Suprapubic skin (tissue), 4 donors: ENCODE measurements at regions not wholly inside any gene's neighbourhood (a gene's known extent, or its start where the extent isn't known, plus 50 kb on each side); places are given as distances from the start of the nearest gene placed in this dataset.

ENCODE experiments used
- DNase-seq, 2 donors: peaks; one replicate each; pipeline ENCODE4 v3.0.0-alpha.2; 2019; ENCODE audit warnings: low spot score in 2 of 2
- H3K27ac ChIP-seq: fragments of 200-600 bp; sonication (generic); one replicate; pipeline ENCODE4 v1.5.1; 2019
- H3K27me3 ChIP-seq: fragments of 200-600 bp; sonication (generic); one replicate; pipeline ENCODE4 v1.5.1; 2019
- H3K36me3 ChIP-seq: fragments of 200-600 bp; sonication (generic); one replicate; pipeline ENCODE4 v1.5.1; 2019
- H3K4me1 ChIP-seq: fragments of 200-600 bp; sonication (generic); one replicate; pipeline ENCODE4 v1.5.1; 2019
- H3K4me3 ChIP-seq: fragments of 200-600 bp; sonication (generic); one replicate; pipeline ENCODE4 v1.5.1; 2019; ENCODE audit warnings: mild to moderate bottlenecking
- H3K9me3 ChIP-seq: fragments of 200-600 bp; sonication (generic); one replicate; pipeline ENCODE4 v1.5.1; 2019
- CTCF ChIP-seq, 2 donors: fragments of 200-600 bp in 1 of 2; fragments of 450-650 bp in 1 of 2; sonication (generic) in 1 of 2; IDR thresholded peaks; one replicate each; pipeline ENCODE4 v1.5.1; 2016 to 2019; ENCODE audit warnings: antibody characterized with exemption in 2 of 2, mild to moderate bottlenecking in 1 of 2, moderate library complexity in 1 of 2
- EP300 ChIP-seq: sonication (generic); formaldehyde crosslinking; IDR thresholded peaks from one replicate; pipeline ENCODE4 v1.6.1; 2017; ENCODE audit warnings: antibody characterized with exemption
- POLR2A ChIP-seq, 2 donors: fragments of 450-650 bp; IDR thresholded peaks; one replicate each; pipeline ENCODE4 v1.6.1; 2017; ENCODE audit warnings: antibody characterized with exemption in 2 of 2, mild to moderate bottlenecking in 2 of 2, moderate library complexity in 2 of 2
- POLR2AphosphoS5 ChIP-seq, 3 donors: sonication (generic); formaldehyde crosslinking; IDR thresholded peaks; one replicate each; pipeline ENCODE4 v1.6.1; 2017; ENCODE audit warnings: antibody characterized with exemption in 3 of 3
- WGBS: methylation state at CpG from one replicate; pipeline ENCODE4 v1.1.5; 2018; 5-methylcytosine and 5-hydroxymethylcytosine counted together

GRCh38 chr21:39084979-39085729 is 98.1 kb downstream of the PSMG1 start:
- DNase-seq, result no peak
- no peak overlapping the region for H3K27ac ChIP-seq
- WGBS, result 84% methylated on average over 3 of the region's 5 CpGs

DNA sequence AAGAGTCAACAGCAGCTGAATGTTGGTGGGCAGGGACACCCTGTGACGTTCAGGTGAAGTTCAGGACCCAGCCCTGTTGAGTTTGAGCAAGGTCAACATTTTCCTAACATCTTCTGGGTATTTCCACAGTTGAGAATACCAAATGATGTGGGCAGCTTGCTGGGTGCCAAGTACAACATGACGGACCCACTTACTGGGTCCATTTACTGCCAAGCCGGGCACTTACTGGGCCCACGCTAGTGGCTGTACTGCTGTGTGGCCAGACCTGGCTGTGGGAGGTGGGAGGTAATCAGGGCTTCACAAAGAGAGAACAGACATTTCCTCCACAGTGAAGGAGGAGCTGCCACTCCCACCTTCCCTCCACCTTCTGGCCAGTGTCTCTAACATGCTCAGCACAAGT is 99.2 kb downstream of the PSMG1 start:
- H3K9me3 ChIP-seq, result no peaks in the 10 kb centered on the region
- H3K4me1 ChIP-seq, result peaks cover 23% of the 10 kb centered on the region
- no peaks in the 10 kb centered on the region for H3K27me3 ChIP-seq
- peak overlapping the region; percentile 50 for H3K27ac ChIP-seq
- H3K4me3 ChIP-seq, result no peak overlapping the region
- DNase-seq, result no peak
- H3K36me3 ChIP-seq, result no peaks in the 10 kb centered on the region
- 62% methylated on average over 2 of the region's 4 CpGs for WGBS
- no peak for TF ChIP-seq CTCF (IDR thresholded peaks at IDR 0.05)
- TF ChIP-seq EP300, result no peak
- no peak for TF ChIP-seq POLR2AphosphoS5 (IDR thresholded peaks at IDR 0.05)
- TF ChIP-seq POLR2A (IDR thresholded peaks at IDR 0.05), result no peak

More at GRCh38 chr21:39084979-39085729, 98.1 kb downstream of the PSMG1 start:
- TF ChIP-seq POLR2A (IDR thresholded peaks at IDR 0.05) (no peak), POLR2AphosphoS5 (IDR thresholded peaks at IDR 0.05) (no peak), CTCF (IDR thresholded peaks at IDR 0.05) (no peak), EP300 (no peak)
- no peaks in the 10 kb centered on the region for H3K9me3 ChIP-seq
- peaks cover 23% of the 10 kb centered on the region for H3K4me1 ChIP-seq
- H3K36me3 ChIP-seq, result no peaks in the 10 kb centered on the region
- no peaks in the 10 kb centered on the region for H3K27me3 ChIP-seq
- no peak overlapping the region for H3K4me3 ChIP-seq

DNA sequence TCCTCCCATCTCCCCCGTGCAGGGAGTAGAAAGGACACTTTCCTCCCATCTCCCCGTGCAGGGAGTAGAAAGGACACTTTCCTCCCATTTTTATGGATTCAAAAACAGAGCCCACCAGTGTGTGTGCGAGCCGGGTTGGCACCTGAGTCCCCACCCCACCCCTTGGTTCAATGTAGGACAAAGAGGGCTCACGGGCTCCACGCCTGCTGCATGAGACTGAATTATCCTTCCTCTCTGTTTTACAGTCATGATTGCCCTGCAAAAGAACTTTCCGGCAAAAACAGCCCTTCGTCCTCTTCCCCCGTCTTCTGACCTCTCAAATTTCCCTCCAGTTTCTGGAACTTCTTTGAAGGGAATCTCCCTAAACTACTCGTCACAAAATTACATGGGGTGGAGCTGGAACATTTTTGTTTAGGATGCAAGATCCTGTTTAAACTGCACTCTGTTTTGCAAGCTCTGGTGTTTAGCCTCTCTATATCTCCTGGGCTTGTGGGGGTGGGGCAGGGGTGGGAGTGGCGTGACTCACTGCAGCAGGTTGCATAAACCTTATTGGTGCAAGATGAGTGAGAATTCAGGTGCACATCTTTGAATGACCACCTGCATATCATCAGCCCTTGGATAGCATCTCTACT is 99.8 kb downstream of the PSMG1 start:
- no peak for DNase-seq
- H3K27me3 ChIP-seq, result no peaks in the 10 kb centered on the region
- no peak for TF ChIP-seq POLR2A (IDR thresholded peaks at IDR 0.05)
- no peak for TF ChIP-seq CTCF (IDR thresholded peaks at IDR 0.05)
- peak overlapping the region; percentile 11 for H3K4me3 ChIP-seq
- no peaks in the 10 kb centered on the region for H3K9me3 ChIP-seq
- H3K36me3 ChIP-seq, result no peaks in the 10 kb centered on the region
- peak overlapping the region; percentile 91 for H3K27ac ChIP-seq
- WGBS, result 26% methylated on average over 11 of the region's 11 CpGs
- peaks cover 27% of the 10 kb centered on the region for H3K4me1 ChIP-seq

DNA sequence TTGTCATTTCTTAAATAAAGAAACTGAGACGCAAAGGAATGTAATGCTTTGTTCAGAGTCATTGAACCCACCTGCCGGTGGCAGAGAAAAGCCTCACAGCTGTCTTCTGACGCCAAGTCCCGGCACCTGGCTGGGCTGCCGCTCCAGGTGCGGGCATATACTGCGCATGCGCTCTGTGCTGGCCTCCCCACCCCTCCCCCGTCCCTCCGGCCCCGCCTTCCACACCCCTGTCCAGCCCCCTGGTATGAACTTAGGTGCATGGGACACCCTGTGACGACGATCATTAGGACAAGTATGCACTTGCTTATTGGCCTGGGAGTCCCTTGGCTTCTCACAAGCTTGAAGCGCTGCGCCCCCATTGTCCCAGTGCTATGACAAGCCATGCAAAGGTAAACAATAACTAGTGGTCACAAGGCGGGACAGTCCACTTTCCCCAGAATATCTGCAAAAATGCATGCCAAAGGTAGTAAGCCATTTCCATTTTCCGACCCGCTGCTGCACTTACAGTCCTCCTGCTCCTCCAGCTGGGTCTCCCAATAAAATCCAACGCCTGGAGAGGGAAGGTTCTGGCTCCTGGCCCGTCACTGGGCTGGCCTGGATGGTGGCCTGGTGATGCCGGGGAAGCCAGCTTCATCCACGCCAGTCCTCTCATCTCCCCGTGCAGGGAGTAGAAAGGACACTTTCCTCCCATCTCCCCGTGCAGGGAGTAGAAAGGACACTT is 100.4 kb downstream of the PSMG1 start:
- 50% methylated on average over 20 of the region's 24 CpGs for WGBS
- H3K27me3 ChIP-seq, result no peaks in the 10 kb centered on the region
- no peaks in the 10 kb centered on the region for H3K9me3 ChIP-seq
- DNase-seq, result no peak
- peak overlapping the region; percentile 11 for H3K4me3 ChIP-seq
- no peaks in the 10 kb centered on the region for H3K36me3 ChIP-seq
- peak overlapping the region; percentile 91 for H3K27ac ChIP-seq
- TF ChIP-seq CTCF (IDR thresholded peaks at IDR 0.05) (no peak), EP300 (no peak), POLR2AphosphoS5 (IDR thresholded peaks at IDR 0.05) (no peak), POLR2A (IDR thresholded peaks at IDR 0.05) (no peak)
- H3K4me1 ChIP-seq, result peaks cover 27% of the 10 kb centered on the region

DNA sequence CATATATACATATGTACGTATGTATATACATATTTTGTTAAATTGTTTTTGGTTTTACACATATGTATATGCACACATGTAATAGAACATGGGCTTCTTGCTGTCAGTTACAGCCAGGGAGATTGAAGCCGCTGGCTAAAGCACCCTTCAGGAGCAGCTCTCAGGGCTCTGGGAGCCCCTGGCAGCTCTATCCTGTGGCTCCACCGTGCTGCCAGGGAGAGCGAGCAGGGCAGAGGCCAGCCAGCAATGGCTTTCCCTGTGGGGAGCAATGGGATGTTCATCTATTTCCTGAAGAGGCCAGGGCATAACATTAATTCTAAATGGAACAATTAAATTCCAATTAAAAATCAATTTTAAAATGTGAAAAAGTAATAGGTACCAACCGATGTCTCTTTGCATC is 102.9 kb downstream of the PSMG1 start:
- WGBS, result 86% methylated on average over 5 of the region's 5 CpGs
- Histone ChIP-seq H3K4me1 (peaks cover 27% of the 10 kb centered on the region), H3K27ac (no peak overlapping the region), H3K36me3 (no peaks in the 10 kb centered on the region), H3K9me3 (no peaks in the 10 kb centered on the region), H3K4me3 (no peak overlapping the region), H3K27me3 (no peaks in the 10 kb centered on the region)
- TF ChIP-seq EP300 (no peak), POLR2A (IDR thresholded peaks at IDR 0.05) (no peak), POLR2AphosphoS5 (IDR thresholded peaks at IDR 0.05) (no peak), CTCF (IDR thresholded peaks at IDR 0.05) (no peak)
- DNase-seq, result no peak
